SK-N-SH treated with all-trans-retinoic acid at 6 μM for 48 hours (cell line): ENCODE measurements at regions not wholly inside any gene's neighbourhood (a gene's known extent, or its start where the extent isn't known, plus 50 kb on each side); places are given as distances from the start of the nearest gene placed in this dataset.
"Not testable (repeated sequence)": the region's sequence is repeated elsewhere in the genome, so short reads cannot be mapped to it uniquely, and the experiment has no call there.

ENCODE experiments used
- ATAC-seq: fragments of 200-7000 bp; cut with Tn5 transposase; 3 replicates; pipeline ENCODE4 v1.9.1; 2020; ENCODE audit warnings: mild to moderate bottlenecking, moderate library complexity
- ARNTL ChIP-seq: fragments of 450-650 bp; formaldehyde crosslinking; IDR thresholded peaks from 2 replicates; pipeline ENCODE4 v1.5.0; 2020; ENCODE audit warnings: low read depth, mild to moderate bottlenecking, moderate library complexity, borderline replicate concordance
- BACH2 ChIP-seq: fragments of 250-450 bp; sonication (Bioruptor Pico); IDR thresholded peaks from 2 replicates; pipeline ENCODE4 v1.9.0; 2021; ENCODE audit warnings: mild to moderate bottlenecking, borderline replicate concordance
- CREB5 ChIP-seq: fragments of 250-450 bp; sonication (Bioruptor Pico); IDR thresholded peaks from 2 replicates; pipeline ENCODE4 v1.5.1; 2020; ENCODE audit warnings: low read depth, mild to moderate bottlenecking, moderate library complexity
- CSDC2 ChIP-seq: fragments of 250-450 bp; sonication (Bioruptor Pico); IDR thresholded peaks from 2 replicates; pipeline ENCODE4 v1.5.0; 2020; ENCODE audit warnings: mild to moderate bottlenecking, moderate library complexity
- CSRNP3 ChIP-seq: fragments of 250-450 bp; sonication (Bioruptor Pico); IDR thresholded peaks from 2 replicates; pipeline ENCODE4 v1.5.1; 2021; ENCODE audit warnings: mild to moderate bottlenecking, moderate library complexity
- ISL1 ChIP-seq: fragments of 250-450 bp; sonication (Bioruptor Pico); IDR thresholded peaks from 2 replicates; pipeline ENCODE4 v2.1.2; 2022; ENCODE audit warnings: mild to moderate bottlenecking, moderate library complexity
- OSR1 ChIP-seq: fragments of 250-450 bp; sonication (Bioruptor Pico); IDR thresholded peaks from 2 replicates; pipeline ENCODE4 v1.8.0; 2022; ENCODE audit warnings: moderate library complexity, mild to moderate bottlenecking, inconsistent platforms
- PATZ1 ChIP-seq: fragments of 250-450 bp; sonication (Bioruptor Pico); IDR thresholded peaks from 2 replicates; pipeline ENCODE4 v1.8.0; 2020; ENCODE audit warnings: mild to moderate bottlenecking, moderate library complexity, borderline replicate concordance
- SNAI2 ChIP-seq: fragments of 250-450 bp; sonication (Bioruptor Pico); IDR thresholded peaks from 2 replicates; pipeline ENCODE4 v1.5.0; 2020; ENCODE audit warnings: mild to moderate bottlenecking, moderate library complexity
- TCF4 ChIP-seq: fragments of 250-450 bp; sonication (Bioruptor Pico); IDR thresholded peaks from 2 replicates; pipeline ENCODE4 v1.8.0; 2021; ENCODE audit warnings: mild to moderate bottlenecking, moderate library complexity, borderline replicate concordance
- TOX ChIP-seq: fragments of 250-450 bp; sonication (Bioruptor Pico); IDR thresholded peaks from 2 replicates; pipeline ENCODE4 v1.8.0; 2021; ENCODE audit warnings: mild to moderate bottlenecking, moderate library complexity, borderline replicate concordance
- ZC3H10 ChIP-seq: fragments of 250-450 bp; sonication (Bioruptor Pico); IDR thresholded peaks from 2 replicates; pipeline ENCODE4 v1.5.1; 2021; ENCODE audit warnings: mild to moderate bottlenecking, moderate library complexity
- ZFP3 ChIP-seq: fragments of 250-450 bp; sonication (Bioruptor Pico); IDR thresholded peaks from 2 replicates; pipeline ENCODE4 v1.5.0; 2020; ENCODE audit warnings: mild to moderate bottlenecking, moderate library complexity
- ZNF565 ChIP-seq: fragments of 450-650 bp; formaldehyde crosslinking; conservative IDR thresholded peaks from 2 replicates; pipeline ENCODE4 v1.5.0; 2020; ENCODE audit warnings: low read depth, mild to moderate bottlenecking, moderate library complexity
- ZNF70 ChIP-seq: fragments of 450-650 bp; formaldehyde crosslinking; IDR thresholded peaks from 2 replicates; pipeline ENCODE4 v1.5.0; 2020; ENCODE audit warnings: mild to moderate bottlenecking, moderate library complexity
- ZNF8 ChIP-seq: fragments of 450-650 bp; formaldehyde crosslinking; IDR thresholded peaks from 2 replicates; pipeline ENCODE4 v1.5.0; 2020; ENCODE audit warnings: mild to moderate bottlenecking, moderate library complexity
- TF ChIP-seq, protein P1 (sequence below): fragments of 250-450 bp; sonication (Bioruptor Pico); IDR thresholded peaks from 2 replicates; pipeline ENCODE4 v1.8.0; 2021; ENCODE audit warnings: low read depth, mild to moderate bottlenecking, moderate library complexity, borderline replicate concordance

DNA sequence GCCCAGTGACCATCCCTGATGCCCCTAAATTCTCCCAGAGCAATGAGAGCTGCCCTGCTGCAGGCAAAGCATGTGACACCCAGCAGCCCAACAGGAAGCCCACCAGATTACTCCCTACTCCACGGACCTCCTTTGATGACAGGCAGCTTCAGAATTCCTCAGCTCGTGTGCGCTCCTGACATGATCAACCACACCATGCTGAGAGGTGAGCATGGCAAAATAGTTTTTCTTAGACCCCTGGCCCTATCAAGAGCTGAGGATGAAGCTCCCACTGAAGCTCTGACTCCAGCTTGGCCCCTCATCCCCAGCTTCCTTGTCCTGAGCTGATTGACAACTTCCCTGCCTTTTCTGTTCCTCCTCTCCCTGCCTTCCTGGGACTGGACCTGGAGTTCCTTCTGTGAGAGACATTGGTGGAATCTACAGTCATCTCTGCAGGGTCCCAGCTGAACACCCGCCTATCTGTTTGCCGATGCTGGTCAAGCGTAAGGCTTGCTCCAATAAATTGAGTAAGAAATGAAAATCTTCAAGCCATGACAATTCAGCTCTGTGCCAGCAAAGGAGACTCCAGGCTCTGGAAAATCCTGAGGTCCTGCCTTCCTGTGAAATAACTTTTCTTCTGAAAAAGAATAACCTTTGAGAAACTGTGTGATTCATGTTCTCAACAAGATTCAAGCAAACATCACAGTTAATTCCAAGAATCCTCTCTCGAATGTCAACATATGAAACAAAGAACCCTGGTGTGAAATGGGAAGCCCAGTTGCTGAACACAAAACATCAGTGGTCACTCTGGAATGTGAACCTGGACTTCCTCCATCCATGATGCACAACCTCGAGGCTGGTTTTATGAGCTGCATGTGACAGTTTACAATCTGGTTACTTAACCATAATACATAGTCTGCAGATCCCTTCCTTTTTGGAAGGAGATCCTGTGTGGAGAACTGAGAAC lies 201.1 kb downstream of the SPP2 start:
- TF ChIP-seq TCF4 (CRISPR knock-in tag): no peak
- peak; percentile 27; the same call in 1 of the 2 replicates for TF ChIP-seq ISL1 (CRISPR knock-in tag)
- TF ChIP-seq, all 23 proteins: peak for 1
- ATAC-seq: peak; percentile 74

GRCh38 chr2:234250926-234251325 lies 200.4 kb downstream of the SPP2 start:
- TF ChIP-seq CREB5 (CRISPR knock-in tag) (no peak), CSDC2 (CRISPR knock-in tag) (no peak), ZNF70 (CRISPR knock-in tag) (no peak), TCF4 (CRISPR knock-in tag) (no peak), ZNF8 (CRISPR knock-in tag) (no peak), ARNTL (CRISPR knock-in tag) (no peak), OSR1 (CRISPR knock-in tag) (no peak), ZNF565 (CRISPR knock-in tag) (no peak), ISL1 (CRISPR knock-in tag) (no peak), BACH2 (CRISPR knock-in tag) (no peak), TOX (CRISPR knock-in tag) (no peak)
- TF ChIP-seq, protein P1, sequence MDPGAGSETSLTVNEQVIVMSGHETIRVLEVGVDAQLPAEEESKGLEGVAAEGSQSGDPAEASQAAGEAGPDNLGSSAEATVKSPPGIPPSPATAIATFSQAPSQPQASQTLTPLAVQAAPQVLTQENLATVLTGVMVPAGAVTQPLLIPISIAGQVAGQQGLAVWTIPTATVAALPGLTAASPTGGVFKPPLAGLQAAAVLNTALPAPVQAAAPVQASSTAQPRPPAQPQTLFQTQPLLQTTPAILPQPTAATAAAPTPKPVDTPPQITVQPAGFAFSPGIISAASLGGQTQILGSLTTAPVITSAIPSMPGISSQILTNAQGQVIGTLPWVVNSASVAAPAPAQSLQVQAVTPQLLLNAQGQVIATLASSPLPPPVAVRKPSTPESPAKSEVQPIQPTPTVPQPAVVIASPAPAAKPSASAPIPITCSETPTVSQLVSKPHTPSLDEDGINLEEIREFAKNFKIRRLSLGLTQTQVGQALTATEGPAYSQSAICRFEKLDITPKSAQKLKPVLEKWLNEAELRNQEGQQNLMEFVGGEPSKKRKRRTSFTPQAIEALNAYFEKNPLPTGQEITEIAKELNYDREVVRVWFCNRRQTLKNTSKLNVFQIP: no peak
- ATAC-seq: no peak

DNA sequence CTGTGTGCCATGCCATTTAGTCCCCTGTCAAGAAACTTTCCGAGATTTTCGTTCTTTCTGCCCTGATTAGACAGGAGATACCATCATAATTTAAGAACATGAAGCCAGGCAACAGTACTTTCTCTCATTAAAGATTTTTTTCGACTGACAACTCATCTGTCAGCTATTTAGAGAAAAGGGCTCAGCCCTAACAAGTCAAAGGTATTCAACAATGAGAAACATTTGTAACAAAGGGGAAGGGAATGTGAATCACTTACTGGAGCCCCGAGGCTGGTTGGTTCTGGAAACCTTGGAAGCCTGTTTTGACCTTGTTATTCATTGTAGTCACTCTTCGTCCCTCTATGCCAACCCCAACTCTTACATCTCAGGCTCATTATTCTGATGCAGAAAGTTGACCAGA lies 199.4 kb downstream of the SPP2 start:
- peak; percentile 60; the same call in 1 of the 2 replicates for TF ChIP-seq ISL1 (CRISPR knock-in tag)
- no peak for TF ChIP-seq CSDC2 (CRISPR knock-in tag)
- peak; percentile 58 for ATAC-seq

- no peak; the same call in 2 of the 3 replicates for ATAC-seq
- TF ChIP-seq OSR1 (CRISPR knock-in tag) (no peak), PATZ1 (no peak), SNAI2 (CRISPR knock-in tag) (no peak), ZFP3 (CRISPR knock-in tag) (no peak), CSRNP3 (CRISPR knock-in tag) (no peak), ZC3H10 (CRISPR knock-in tag) (no peak), ARNTL (CRISPR knock-in tag) (no peak), BACH2 (CRISPR knock-in tag) (no peak)
These were observed 198.7 kb downstream of the SPP2 start for GRCh38 chr2:234249034-234249735.

- ATAC-seq: not testable (repeated sequence)
These were observed 197.8 kb downstream of the SPP2 start for GRCh38 chr2:234248213-234248710.
